ENCODE measurements at regions not wholly inside any gene's neighbourhood (a gene's known extent, or its start where the extent isn't known, plus 50 kb on each side); places are given as distances from the start of the nearest gene placed in this dataset.

GRCh38 chr3:43170553-43170952 is 64.7 kb upstream of the POMGNT2 start:
- TF ChIP-seq TEAD4 (IDR thresholded peaks at IDR 0.05): no peak
- TF ChIP-seq CREB1 (IDR thresholded peaks at IDR 0.05; ENCODE audit: low read depth): no peak
- TF ChIP-seq EP300 (IDR thresholded peaks at IDR 0.05; ENCODE audit: borderline replicate concordance): no peak
- TF ChIP-seq RAD21 (IDR thresholded peaks at IDR 0.05; ENCODE audit: low read depth): no peak
- TF ChIP-seq USF1 (IDR thresholded peaks at IDR 0.05): no peak
- TF ChIP-seq TCF12 (IDR thresholded peaks at IDR 0.05; ENCODE audit: low read depth): no peak
- no peak for TF ChIP-seq MAX (IDR thresholded peaks at IDR 0.05)
- no peak for TF ChIP-seq YY1 (IDR thresholded peaks at IDR 0.05; ENCODE audit: low read depth)
- no peak for TF ChIP-seq ZBTB7A (IDR thresholded peaks at IDR 0.05; ENCODE audit: low read depth)
- TF ChIP-seq REST (IDR thresholded peaks at IDR 0.05; ENCODE audit: low read depth): no peak
- no peak for TF ChIP-seq CEBPB (IDR thresholded peaks at IDR 0.05)
- TF ChIP-seq EGR1 (IDR thresholded peaks at IDR 0.05): no peak
- TF ChIP-seq NFIC (IDR thresholded peaks at IDR 0.05): no peak

- TF ChIP-seq RAD21 (IDR thresholded peaks at IDR 0.05; ENCODE audit: low read depth): no peak
These were observed 64.1 kb upstream of the POMGNT2 start for GRCh38 chr3:43169987-43170386.

GRCh38 chr3:43166406-43166805 is 60.5 kb upstream of the POMGNT2 start:
- TF ChIP-seq NFIC (IDR thresholded peaks at IDR 0.05) (no peak), EGR1 (IDR thresholded peaks at IDR 0.05) (no peak), TEAD4 (IDR thresholded peaks at IDR 0.05) (no peak), FOXM1 (IDR thresholded peaks at IDR 0.05; ENCODE audit: borderline replicate concordance, low read depth) (no peak), CEBPB (IDR thresholded peaks at IDR 0.05) (no peak)

GRCh38 chr3:43165786-43166185 is 59.9 kb upstream of the POMGNT2 start:
- TF ChIP-seq TAF1 (IDR thresholded peaks at IDR 0.05; ENCODE audit: low read depth) (no peak), NFIC (IDR thresholded peaks at IDR 0.05) (no peak), EP300 (IDR thresholded peaks at IDR 0.05; ENCODE audit: borderline replicate concordance) (no peak), CEBPB (IDR thresholded peaks at IDR 0.05) (no peak), RAD21 (IDR thresholded peaks at IDR 0.05; ENCODE audit: low read depth) (no peak), MAX (IDR thresholded peaks at IDR 0.05) (no peak), CREB1 (IDR thresholded peaks at IDR 0.05; ENCODE audit: low read depth) (no peak)

GRCh38 chr3:43163895-43164493 is 58.1 kb upstream of the POMGNT2 start:
- no peak for TF ChIP-seq TCF12 (IDR thresholded peaks at IDR 0.05; ENCODE audit: low read depth)
- no peak for TF ChIP-seq TEAD4 (IDR thresholded peaks at IDR 0.05)
- no peak for TF ChIP-seq NFIC (IDR thresholded peaks at IDR 0.05)
- TF ChIP-seq YY1 (IDR thresholded peaks at IDR 0.05; ENCODE audit: low read depth): no peak
- TF ChIP-seq RAD21 (IDR thresholded peaks at IDR 0.05; ENCODE audit: low read depth): no peak
- no peak for TF ChIP-seq MAX (IDR thresholded peaks at IDR 0.05)
- no peak for TF ChIP-seq FOXM1 (IDR thresholded peaks at IDR 0.05; ENCODE audit: borderline replicate concordance, low read depth)
- no peak for TF ChIP-seq CREB1 (IDR thresholded peaks at IDR 0.05; ENCODE audit: low read depth)
- TF ChIP-seq EGR1 (IDR thresholded peaks at IDR 0.05): no peak

- TF ChIP-seq CEBPB (IDR thresholded peaks at IDR 0.05): no peak
- peak; percentile 50 for TF ChIP-seq RAD21 (IDR thresholded peaks at IDR 0.05; ENCODE audit: low read depth)
These were observed 56.6 kb upstream of the POMGNT2 start for GRCh38 chr3:43162230-43163084.

- TF ChIP-seq RAD21 (IDR thresholded peaks at IDR 0.05; ENCODE audit: low read depth): no peak
- TF ChIP-seq YY1 (IDR thresholded peaks at IDR 0.05; ENCODE audit: low read depth): no peak
- no peak for TF ChIP-seq NFIC (IDR thresholded peaks at IDR 0.05)
- no peak for TF ChIP-seq CEBPB (IDR thresholded peaks at IDR 0.05)
- TF ChIP-seq CREB1 (IDR thresholded peaks at IDR 0.05; ENCODE audit: low read depth): no peak
- no peak for TF ChIP-seq EGR1 (IDR thresholded peaks at IDR 0.05)
- TF ChIP-seq MAX (IDR thresholded peaks at IDR 0.05): no peak
- TF ChIP-seq EP300 (IDR thresholded peaks at IDR 0.05; ENCODE audit: borderline replicate concordance): no peak
- TF ChIP-seq TAF1 (IDR thresholded peaks at IDR 0.05; ENCODE audit: low read depth): no peak
- no peak for TF ChIP-seq TEAD4 (IDR thresholded peaks at IDR 0.05)
- TF ChIP-seq USF1 (IDR thresholded peaks at IDR 0.05): no peak
These were observed 55.9 kb upstream of the POMGNT2 start for GRCh38 chr3:43161684-43162229.

All from Ishikawa (cell line).